Pons (tissue), 1 donor: ENCODE measurements at regions not wholly inside any gene's neighbourhood (a gene's known extent, or its start where the extent isn't known, plus 50 kb on each side); places are given as distances from the start of the nearest gene placed in this dataset.
"Not testable (repeated sequence)": the region's sequence is repeated elsewhere in the genome, so short reads cannot be mapped to it uniquely, and the experiment has no call there.

Experiments
- DNase-seq: peaks from one replicate; pipeline ENCODE4 v3.0.0-alpha.2; 2016; ENCODE audit warnings: low spot score

DNA sequence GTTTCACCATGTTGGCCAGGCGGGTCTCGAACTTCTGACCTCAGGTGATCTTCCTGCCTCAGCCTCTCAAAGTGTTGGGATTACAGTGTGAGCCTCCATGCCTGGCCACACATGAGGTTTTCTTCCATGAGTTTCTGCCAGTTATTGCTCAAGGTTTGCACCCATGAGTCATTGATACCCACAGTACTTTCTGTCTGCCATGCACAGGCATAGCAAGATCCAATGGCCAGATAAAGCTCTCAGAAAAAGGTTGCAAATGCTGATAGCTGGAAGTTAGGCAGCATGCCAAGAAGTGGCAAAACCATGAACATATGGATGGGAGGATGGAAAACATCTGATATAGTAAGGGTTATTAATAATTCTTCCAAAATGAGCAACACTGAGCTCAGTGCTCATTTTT is 298.7 kb upstream of the NRG3 start:
- no peak for DNase-seq

DNA sequence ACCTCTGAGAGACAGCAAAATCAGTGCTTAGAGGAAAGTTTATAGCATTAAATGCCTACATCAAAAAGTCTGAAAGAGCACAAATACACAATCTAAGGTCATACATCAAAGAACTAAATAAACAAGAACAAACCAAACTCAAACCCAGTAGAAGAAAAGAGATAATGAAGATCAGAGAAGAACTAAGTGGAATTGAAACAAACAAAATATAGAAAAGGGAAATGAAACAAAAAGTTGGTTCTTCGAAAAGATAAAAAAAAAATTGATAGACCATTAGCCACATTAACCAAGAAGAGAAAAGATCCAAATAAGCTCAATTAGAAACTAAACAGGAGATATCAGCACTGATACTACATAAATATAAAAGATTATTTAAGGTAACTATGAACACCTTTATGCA is 280.0 kb upstream of the NRG3 start:
- no peak for DNase-seq

- DNase-seq = no peak
Measured at GRCh38 chr10:81600185-81600584, 274.8 kb upstream of the NRG3 start.

- no peak for DNase-seq
Measured at GRCh38 chr10:81603106-81603620, 271.8 kb upstream of the NRG3 start.

DNA sequence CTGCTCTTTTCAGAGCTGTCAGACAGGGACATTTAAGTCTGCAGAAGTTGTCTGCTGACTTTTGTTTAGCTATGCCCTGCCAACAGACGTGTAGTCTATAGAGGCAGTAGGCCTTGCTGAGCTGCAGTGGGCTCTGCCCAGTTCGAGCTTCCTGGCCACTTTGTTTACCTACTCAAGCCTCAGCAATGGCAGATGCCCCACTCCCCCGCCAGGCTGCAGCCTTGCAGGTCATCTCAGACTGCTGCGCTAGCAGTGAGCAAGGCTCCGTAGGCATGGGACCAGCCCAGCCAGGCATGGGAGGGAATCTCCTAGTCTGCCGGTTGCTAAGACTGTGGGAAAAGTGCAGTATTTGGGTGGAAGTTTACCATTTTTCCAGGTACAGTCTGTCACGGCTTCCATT is 230.5 kb upstream of the NRG3 start:
- DNase-seq = not testable (repeated sequence)

- no peak for DNase-seq
Measured at GRCh38 chr10:81655986-81656385, 219.0 kb upstream of the NRG3 start.

GRCh38 chr10:81662837-81663236 is 212.2 kb upstream of the NRG3 start:
- no peak for DNase-seq

DNA sequence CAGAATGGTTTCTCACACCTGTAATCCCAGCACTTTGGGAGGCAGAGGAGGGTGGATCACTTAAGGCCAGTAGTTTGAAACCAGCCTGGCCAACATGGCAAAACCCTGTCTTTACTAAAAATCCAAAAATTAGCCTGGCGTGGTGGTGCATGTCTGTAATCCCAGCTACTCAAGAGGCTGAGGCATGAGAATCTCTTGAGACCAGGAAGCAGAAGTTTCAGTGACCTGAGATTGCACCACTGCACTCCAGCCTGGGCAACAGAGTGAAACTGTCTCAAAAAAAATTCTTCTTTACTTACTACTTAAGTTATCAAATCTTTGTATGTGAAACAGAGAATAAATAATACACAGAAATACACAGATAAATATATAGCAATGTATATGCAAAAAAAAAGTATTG is 210.2 kb upstream of the NRG3 start:
- DNase-seq = not testable (repeated sequence)

- DNase-seq = no peak
Measured at GRCh38 chr10:81674941-81675340, 200.1 kb upstream of the NRG3 start.

DNA sequence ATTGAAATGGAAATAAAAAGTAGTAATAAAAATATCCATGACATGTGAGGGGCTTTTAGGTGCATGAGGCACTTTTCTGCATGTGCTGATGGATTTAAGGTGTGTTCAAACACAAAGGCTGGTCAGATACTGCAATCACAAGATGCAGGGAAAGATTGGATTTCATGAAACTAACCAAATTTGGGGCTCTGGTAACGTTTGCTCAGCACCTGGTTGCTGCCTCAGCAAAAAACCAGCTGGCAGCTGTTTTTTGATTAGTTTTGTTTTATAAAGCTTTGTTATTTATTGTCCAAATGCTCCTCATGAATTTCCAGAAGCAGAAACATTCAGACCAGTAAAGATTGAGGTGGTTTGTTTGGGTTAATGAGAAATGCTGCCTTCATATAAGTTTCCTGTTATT is 195.7 kb upstream of the NRG3 start:
- no peak for DNase-seq

- no peak for DNase-seq
Measured at GRCh38 chr10:81680359-81680758, 194.6 kb upstream of the NRG3 start.

GRCh38 chr10:81688459-81688858 is 186.5 kb upstream of the NRG3 start:
- DNase-seq = no peak

GRCh38 chr10:81696609-81697388 is 178.2 kb upstream of the NRG3 start:
- no peak for DNase-seq

- no peak for DNase-seq
Measured at GRCh38 chr10:81704596-81704995, 170.4 kb upstream of the NRG3 start.

- DNase-seq = no peak
Measured at GRCh38 chr10:81708416-81708815, 166.6 kb upstream of the NRG3 start.

- no peak for DNase-seq
Measured at GRCh38 chr10:81708929-81709328, 166.1 kb upstream of the NRG3 start.

GRCh38 chr10:81722399-81722798 is 152.6 kb upstream of the NRG3 start:
- no peak for DNase-seq

- DNase-seq = no peak
Measured at GRCh38 chr10:81724431-81724830, 150.6 kb upstream of the NRG3 start.

DNA sequence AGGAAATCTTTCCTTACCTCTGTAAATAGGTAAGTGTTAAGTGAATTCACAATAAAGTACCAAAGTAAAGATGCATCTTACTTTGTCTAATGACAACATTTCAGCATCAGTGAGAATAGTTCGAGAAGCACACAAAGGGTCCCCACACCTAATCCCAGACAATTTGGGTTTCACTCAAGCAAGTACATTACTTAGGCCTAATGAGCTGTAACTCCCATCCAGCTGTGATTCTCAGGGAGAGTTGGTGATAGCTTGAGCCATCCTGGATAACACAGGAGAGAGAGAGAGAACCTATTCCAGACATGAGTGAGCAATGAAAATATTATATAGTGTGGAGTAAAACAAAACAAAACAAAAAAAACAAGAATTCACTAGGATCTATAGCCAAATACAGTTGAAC is 149.1 kb upstream of the NRG3 start:
- DNase-seq = no peak

DNA sequence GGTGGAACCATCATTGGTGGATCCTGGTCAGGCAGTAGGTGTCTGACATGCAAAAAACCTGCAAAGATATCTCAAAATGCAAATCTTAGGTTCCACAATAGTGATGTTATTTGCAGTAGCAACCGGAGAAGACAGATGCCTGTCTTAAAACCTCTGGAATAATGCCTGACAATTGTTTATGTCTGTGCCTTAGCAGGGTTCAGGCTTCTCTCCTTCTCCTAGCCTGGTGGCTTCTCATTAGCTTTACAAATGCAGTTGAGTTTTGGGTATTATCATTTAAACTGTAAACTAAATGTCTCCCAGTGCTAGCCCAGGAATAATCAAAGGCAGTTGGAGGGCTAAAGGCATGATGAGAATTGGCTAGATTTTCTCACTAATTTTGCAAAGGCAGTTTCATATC is 146.3 kb upstream of the NRG3 start:
- DNase-seq = no peak

- no peak for DNase-seq
Measured at GRCh38 chr10:81730891-81731290, 144.1 kb upstream of the NRG3 start.

GRCh38 chr10:81733542-81733941 is 141.5 kb upstream of the NRG3 start:
- no peak for DNase-seq

DNA sequence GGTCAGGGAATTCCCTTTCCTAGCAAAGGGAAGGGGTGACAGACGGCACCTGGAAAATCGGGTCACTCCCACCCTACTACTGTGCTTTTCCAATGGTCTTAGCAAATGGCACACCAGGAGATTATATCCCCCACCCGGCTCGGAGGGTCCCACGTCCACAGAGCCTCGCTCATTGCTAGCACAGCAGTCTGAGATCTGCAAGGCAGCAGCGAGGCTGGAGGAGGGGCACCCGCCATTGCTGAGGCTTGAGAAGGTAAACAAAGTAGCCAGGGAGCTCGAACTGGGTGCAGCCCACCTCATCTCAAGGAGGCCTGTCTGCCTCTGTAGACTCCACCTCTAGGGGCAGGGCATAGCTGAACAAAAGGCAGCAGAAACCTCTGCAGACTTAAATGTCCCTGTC is 139.8 kb upstream of the NRG3 start:
- DNase-seq = not testable (repeated sequence)

DNA sequence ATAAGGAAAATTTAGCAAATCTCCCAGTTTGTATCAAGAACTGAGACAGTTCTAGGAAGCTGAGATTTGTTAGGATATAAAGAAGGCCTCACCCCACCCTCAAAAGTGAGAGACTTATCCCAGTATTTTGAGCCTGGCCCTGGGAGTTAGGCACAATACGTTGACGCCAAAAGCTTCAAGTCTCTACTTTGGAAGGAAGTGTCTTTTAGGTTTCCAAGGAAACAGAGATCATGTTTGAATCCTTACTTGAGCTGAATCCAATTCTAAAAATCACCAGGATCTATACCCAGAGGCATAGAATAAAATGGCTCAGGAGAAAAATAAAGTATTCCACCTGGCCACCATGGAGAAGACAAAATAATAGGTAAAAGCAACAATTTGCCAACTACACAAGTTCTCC is 115.9 kb upstream of the NRG3 start:
- DNase-seq = no peak
